GM13977 (cell line): ENCODE measurements at regions not wholly inside any gene's neighbourhood (a gene's known extent, or its start where the extent isn't known, plus 50 kb on each side); places are given as distances from the start of the nearest gene placed in this dataset.

Source experiments
- DNase-seq: peaks from one replicate; pipeline ENCODE4 v3.0.0; 2012; ENCODE audit warnings: low spot score
- in situ Hi-C: fragments of 300-500 bp; cut with MboI; formaldehyde crosslinking; loops from one replicate; pipeline ENCODE4 v1.12.0; 2022; ENCODE audit warnings: low sequenced_read_pairs, low pct_unique_long_range_greater_than_20kb, mixed read lengths, inconsistent platforms; ENCODE audit not compliant: unreplicated experiment
- TF ChIP-seq, protein P1 (sequence below): IDR thresholded peaks from 2 replicates; pipeline ENCODE4 v1.5.1; 2012; ENCODE audit warnings: mild to moderate bottlenecking, control low read depth; ENCODE audit not compliant: insufficient read depth; ENCODE audit errors: extremely low read depth, missing control alignments

GRCh38 chr10:57977262-57977661 is 290.4 kb downstream of the IPMK start:
- DNase-seq: no peak
- in situ Hi-C loops: no loop called here
- TF ChIP-seq, protein P1, sequence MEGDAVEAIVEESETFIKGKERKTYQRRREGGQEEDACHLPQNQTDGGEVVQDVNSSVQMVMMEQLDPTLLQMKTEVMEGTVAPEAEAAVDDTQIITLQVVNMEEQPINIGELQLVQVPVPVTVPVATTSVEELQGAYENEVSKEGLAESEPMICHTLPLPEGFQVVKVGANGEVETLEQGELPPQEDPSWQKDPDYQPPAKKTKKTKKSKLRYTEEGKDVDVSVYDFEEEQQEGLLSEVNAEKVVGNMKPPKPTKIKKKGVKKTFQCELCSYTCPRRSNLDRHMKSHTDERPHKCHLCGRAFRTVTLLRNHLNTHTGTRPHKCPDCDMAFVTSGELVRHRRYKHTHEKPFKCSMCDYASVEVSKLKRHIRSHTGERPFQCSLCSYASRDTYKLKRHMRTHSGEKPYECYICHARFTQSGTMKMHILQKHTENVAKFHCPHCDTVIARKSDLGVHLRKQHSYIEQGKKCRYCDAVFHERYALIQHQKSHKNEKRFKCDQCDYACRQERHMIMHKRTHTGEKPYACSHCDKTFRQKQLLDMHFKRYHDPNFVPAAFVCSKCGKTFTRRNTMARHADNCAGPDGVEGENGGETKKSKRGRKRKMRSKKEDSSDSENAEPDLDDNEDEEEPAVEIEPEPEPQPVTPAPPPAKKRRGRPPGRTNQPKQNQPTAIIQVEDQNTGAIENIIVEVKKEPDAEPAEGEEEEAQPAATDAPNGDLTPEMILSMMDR: no peak

- DNase-seq: no peak
- in situ Hi-C loops: no loop called here
- TF ChIP-seq, protein P1: no peak
These were observed 294.2 kb downstream of the IPMK start for GRCh38 chr10:57973451-57973850.

GRCh38 chr10:57972783-57973182 is 294.9 kb downstream of the IPMK start:
- TF ChIP-seq, protein P1: no peak
- in situ Hi-C loops: no loop called here
- no peak for DNase-seq

DNA sequence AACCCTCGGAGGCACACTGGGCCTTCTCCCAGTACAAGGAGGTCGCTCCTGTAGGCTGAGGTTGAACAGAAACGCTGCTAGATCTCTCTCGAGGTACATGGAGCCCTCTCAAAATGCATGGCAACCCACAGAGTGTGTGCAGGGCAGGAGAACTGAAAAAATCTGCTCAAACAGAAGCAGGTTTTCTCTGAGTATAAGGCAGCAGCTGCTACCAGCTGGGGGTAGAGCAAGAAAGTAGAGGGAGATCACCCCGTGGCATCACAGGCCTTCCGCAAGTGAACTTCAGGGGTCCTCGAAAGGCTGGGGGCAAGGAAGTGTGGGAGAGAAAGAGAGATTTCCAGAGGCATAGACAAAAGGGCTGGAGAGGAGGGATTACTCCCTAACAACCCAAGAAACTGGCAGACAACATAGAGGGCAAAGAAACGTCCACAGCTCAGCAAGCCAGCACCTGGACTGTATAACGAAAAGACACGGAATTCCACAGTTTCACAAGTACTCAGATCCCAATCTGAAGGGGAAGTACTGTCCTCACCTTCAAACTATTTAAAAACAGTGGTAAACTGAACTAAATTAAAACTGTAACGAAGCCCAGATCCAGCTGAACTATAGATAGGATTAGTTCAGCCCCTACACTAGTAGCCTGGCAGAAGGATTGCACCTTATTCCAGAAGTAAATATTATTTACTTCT is 299.2 kb downstream of the IPMK start:
- in situ Hi-C loops: no loop called here
- TF ChIP-seq, protein P1: no peak
- no peak for DNase-seq

DNA sequence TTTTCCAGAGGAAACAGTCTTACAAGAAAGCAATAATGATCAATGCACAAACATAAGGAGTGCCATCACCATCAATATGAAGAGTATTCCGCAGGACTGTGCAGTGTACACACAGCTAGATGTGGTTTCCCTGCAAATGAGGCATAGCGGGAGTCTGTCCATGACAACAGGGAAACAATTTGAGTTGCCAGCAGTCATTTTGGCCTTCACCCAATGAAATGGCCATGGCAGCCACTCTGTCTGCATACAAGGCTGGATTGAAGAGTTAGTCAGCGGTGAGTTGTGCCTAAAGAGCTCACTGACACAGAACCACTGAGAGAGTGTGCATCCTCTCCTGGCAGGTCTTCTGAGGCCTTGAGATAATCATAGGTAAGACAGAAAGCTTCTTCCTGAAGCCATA is 303.3 kb downstream of the IPMK start:
- in situ Hi-C loops: no loop called here
- DNase-seq: no peak
- TF ChIP-seq, protein P1: no peak

DNA sequence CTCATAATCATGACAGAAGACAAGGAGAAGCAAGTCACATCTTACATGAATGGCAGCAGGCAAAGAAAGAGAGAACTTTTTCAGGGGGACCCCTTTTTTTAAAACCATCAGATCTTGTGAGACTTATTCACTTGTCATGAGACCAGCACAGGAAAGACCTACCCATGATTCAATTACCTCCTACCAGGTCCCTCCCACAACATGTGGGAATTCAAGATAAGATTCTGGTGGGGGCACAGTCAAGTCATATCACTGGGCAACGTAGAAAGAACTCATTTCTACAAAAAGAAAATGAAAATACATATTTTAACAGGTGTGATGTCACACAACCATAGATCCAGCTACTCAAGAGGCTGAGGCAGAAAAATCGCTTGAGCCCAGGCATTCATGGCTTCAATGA is 304.1 kb downstream of the IPMK start:
- DNase-seq: no peak
- TF ChIP-seq, protein P1: no peak
- in situ Hi-C loops: no loop called here
